HG03520 (cell line): ENCODE measurements at regions not wholly inside any gene's neighbourhood (a gene's known extent, or its start where the extent isn't known, plus 50 kb on each side); places are given as distances from the start of the nearest gene placed in this dataset.
"Not testable (repeated sequence)": the region's sequence is repeated elsewhere in the genome, so short reads cannot be mapped to it uniquely, and the experiment has no call there.

ENCODE experiments used
- ATAC-seq: cut with Tn5 transposase; IDR thresholded peaks from one replicate; pipeline ENCODE4 v1.9.1; 2021; ENCODE audit warnings: mild to moderate bottlenecking, moderate library complexity; ENCODE audit not compliant: unreplicated experiment

DNA sequence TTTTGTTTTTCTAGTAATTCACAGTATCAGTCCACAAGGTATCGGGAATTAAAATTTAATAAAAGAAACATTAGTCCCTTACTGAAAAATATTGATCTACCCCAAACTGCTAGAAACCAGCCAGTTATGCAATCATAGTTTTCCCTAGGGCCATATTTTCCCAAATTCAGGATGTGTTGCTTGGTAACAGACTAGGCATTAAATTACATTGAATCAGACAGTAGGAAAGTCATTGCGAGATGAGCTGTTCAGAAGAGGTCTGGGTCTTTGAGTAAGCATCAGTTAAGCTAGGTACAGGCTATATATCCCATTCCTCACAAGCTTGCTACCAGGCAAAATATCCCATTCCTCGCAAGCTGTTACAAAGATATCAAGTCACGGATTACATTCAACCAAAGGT is 123.0 kb upstream of the CCDC150 start:
- no peak for ATAC-seq

DNA sequence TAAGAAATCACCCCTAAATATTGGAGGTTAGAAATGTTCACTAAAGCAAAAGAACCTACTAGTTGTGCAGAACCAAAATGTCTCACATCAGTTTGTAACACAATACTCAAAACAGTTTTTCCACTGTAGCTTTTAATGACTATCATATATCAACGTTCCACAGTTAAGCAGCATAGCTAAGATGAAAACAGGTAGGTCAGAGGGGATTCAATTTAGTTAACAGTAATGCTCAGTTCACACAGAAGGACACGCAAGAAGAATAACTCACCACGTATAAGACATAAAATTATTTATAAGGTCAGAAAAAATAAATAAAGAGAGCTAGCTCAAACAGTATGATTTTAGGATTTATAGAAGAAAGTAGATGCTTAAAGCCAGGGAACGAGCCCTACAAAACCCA is 118.9 kb upstream of the CCDC150 start:
- ATAC-seq = no peak

DNA sequence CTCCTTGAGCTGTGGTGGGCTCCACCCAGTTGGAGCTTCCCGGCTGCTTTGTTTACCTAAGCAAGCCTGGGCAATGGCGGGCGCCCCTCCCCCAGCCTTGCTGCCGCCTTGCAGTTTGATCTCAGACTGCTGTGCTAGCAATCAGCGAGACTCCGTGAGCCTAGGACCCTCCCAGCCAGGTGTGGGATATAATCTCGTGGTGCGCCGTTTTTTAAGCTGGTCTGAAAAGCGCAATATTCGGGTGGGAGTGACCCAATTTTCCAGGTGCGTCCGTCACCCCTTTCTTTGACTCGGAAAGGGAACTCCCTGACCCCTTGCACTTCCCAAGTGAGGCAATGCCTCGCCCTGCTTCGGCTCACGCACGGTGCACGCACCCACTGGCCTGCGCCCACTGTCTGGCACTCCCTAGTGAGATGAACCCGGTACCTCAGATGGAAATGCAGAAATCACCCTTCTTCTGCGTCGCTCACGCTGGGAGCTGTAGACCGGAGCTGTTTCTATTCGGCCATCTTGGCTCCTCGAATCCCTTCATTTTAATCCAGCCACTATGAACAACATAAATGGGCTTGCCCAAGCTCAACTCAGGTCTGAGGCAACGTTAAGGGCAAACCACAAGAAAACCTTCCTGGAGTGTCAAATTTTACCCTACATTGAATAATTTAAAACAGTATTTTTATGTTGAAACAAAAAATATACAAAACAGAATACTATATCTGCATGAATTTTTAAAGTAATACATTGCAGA is 112.4 kb upstream of the CCDC150 start:
- ATAC-seq = not testable (repeated sequence)

DNA sequence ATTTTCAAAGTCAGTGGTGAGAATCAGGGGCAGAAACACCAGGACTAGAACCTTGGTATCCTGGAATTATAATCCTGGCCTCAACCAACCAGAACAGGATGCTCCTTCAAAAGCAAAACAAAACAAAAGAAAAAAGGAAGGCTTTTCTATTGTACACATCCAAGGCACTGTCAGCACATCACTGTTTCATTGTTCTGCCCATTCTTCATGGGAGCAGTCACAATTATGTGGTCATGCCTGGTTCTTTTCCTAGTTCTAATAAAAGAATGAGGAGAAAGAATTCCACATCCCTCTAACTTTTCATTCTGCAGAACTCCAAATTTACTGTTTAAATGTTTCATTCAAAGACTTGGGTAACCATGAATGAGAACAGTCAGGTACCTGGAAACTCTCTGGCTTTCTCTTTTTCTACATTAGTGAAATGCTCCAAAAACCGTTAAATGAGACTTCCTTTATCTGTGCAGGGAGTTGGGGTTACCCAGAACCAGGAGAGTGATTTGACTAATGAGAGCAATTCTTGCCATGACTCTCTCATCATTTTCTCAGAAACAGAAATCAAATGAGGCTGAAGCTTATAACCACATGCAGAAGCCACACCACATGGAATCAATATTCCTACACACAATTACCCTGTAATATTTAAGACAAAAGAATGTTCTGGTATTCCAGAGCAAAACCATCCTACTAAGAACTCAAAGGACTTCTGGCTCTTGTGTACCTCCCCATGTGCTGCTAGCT is 110.9 kb upstream of the CCDC150 start:
- no peak for ATAC-seq

DNA sequence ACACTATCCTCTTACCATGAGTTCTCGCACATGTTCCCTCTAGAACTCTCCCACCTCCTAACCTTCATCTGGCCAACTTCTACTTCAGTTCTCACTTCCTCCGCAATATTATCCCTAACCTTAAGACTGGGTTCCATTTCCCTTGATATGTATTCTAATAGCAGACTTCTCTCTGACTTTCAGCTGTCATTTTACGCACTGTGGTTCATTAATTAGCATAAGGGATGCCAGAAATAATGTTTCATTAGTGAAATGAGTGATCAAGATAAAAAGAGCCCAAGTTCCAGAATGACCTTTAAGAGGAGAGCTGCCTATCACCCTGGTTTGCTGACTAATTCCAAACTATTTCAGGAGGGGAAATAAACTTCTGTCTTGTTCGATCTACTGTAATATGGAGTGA is 108.6 kb upstream of the CCDC150 start:
- no peak for ATAC-seq

DNA sequence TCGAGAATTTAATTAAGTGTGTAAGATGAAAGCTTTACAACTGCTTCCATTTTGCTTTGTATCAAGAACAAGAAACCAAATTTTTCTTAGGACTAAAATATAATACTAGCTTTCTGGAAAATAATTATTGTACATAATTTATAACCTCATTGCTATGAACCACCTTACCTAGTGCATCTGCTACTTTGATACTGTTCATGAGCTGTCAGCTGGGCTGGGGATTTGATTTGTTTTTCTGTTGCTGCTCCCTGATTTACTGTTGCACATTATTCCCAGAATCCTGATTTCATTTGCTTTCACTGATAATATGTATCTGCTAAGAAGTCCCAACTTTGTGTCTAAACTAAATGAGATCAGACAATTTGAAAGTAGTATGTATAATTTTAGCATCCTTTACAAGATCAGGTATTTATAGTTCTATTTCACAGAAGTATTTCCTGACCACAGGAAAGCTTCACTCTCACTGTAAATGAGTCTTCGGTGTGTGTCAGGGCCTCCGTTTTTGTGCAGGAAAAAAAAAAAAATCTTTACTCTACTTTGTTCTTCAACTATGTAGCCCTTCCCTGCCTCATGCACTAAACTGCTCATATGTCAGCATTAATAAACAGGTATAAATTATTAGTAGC is 105.6 kb upstream of the CCDC150 start:
- no peak for ATAC-seq

DNA sequence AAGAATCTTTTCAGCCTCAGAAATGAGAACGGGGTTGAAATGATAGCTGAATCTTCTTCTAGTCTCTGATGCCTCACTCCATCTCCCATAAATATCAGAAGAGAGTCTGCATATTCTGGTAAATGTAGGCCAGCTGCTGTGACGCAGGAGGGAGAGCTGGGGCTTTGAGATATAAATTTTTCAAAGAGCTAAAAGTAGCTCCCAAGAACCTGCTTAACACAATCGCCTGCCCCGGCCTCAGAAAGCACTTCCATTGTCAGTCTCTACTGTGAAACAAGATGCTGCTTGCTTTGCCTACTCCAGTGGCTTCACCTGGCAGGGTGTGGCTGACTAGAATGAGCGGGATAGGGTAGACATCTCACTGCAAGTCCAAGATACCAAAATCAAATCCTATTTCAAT is 105.0 kb upstream of the CCDC150 start:
- no peak for ATAC-seq

DNA sequence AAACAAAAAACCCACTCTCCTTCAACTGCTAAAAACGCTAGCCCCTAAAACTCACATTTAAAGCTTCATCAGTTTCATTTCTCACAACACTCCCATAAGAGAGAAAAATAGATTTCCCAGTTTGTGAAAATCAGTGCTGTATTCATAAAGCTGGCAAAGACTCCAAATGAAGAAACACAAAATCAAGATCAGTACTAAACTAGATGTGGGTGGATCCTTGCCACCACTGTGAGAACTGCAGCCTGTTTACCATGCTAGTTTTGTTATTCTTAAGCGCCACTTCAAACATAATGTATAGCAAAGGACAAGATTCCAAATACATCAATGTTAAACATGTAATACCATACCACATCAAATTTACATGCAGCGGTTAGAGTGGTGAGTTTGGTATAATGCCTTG is 104.5 kb upstream of the CCDC150 start:
- ATAC-seq = no peak

DNA sequence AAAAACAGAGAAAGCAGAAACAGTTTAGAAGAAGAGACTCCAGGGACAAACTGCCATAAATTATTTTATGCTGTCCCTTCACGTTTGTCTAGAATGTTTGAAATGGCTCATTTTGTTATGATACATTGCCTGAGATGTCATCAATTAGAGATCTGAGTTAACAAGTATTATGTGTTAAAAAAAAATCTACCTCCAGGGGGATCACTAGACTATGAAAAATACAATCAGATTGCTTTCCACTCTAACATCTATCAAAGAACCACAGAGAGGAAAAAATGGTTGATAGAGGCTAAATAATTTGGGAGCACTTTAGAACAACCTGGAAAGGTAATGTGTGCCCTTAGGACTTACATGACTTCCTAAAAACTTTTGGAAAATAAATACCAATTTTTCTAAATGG is 103.8 kb upstream of the CCDC150 start:
- ATAC-seq = no peak

DNA sequence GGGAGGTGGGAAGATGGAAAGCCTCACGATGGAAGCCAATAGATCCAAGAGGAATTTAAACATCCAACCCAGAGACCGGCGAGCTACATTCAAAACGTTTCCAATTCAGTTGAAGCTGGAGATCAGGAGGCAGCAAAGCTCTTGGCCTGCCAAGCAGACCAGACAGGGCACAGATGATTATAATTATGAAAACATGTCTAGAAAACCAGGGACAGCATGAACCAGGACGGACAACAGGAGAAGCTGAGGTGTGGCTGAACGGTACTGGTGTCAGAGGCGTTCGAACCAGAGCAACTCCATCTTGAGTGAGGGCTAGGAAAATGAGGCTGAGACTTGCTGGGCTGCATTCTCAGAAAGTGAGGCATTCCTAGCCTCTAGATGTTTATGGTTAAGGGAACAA is 102.2 kb upstream of the CCDC150 start:
- no peak for ATAC-seq

DNA sequence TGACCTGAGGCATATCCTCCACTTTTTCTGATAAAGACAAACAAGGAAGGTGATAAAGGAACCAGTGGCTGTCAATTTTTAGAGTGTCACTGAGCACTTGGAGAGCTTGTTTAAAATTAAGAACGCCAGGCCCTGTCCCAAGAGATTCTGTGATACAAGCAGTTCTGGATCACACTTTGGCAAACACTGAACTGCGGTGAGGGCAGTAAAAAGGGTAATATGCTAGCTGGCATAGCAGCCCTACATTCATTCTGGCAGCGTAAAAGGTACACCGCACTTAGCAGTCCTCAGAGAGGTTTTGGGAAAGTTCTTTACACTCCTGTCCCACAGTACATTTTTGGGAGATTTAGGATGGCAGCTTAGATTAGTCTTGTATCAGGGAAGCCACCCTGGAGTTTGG is 101.3 kb upstream of the CCDC150 start:
- no peak for ATAC-seq

DNA sequence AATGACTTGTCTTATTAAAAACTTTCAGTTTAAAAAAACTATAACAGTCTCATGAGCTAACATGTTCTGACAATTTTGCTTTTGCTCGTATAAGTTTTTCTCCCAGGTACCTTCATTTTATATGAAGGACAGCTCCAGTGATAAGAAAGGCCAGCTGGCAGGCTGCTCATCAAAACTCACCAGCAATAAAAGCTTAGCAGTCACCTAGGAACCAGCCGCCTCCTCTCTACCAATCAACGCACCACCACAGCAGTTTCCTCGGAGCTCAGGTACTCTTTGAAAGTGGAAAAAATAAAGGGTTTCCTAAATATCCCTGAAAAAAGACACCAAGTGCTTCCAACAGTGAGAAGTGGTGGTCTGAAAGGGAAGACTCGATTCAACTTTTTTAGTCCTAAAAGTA is 100.9 kb upstream of the CCDC150 start:
- no peak for ATAC-seq

DNA sequence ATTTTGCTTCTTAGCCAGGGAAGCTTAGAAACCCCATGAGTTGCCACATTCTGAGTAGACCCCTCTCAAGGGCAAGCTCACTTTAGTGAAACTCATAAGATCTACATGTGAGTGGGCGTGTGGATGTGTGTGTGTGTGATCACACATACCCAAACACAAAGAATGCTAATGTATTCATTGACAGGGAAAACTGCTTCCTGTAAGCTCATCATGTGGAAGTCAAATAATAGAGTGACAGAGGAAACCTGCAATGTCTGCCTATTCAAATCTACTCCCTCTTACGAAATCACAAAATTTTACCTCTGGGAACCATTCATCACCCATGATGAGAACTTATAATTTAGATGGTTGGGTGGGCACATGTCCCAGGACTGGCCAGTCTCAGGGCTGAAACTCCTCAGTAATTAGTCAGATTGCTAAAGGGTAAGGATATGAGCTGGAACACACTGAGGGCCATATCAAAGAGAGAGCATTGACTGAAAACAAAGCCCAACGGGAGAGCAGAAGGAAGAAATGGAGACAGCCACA is 94.5 kb upstream of the CCDC150 start:
- ATAC-seq = no peak

DNA sequence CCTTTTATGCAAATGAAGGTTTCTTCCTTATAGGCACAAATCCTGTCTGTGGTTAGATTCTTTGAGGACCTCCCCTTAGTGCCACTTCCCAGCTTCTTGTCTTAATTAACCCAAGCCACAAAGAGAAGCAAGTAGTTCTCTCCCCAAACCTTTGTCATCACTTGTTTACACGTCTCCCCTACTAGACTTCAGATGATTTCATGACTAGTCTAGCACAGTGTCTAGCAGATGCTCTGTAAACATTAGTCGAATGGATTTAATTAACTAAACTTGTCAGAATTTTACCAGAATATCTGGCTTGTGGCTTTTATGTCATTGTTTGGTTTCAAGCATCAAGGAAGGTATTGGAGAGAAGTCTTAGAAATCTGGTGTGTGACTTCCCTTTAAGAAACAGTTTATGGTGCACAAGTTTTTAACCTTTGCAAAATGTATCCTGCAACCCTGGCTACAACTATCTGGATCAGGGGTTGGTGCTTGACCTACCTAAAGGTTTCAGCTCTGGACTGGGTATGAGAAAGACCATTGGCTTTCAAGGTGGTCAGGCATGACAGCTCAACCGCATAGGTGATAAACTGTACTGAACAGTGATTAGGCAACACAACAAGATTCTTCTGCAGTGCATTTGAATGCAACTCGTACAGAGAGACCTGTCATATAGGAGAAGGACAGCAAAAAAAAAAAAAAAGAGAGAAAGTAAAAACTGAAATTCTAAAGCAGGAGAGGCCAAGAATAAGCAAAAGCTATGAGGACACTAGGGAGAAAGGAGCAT is 93.2 kb upstream of the CCDC150 start:
- no peak for ATAC-seq

DNA sequence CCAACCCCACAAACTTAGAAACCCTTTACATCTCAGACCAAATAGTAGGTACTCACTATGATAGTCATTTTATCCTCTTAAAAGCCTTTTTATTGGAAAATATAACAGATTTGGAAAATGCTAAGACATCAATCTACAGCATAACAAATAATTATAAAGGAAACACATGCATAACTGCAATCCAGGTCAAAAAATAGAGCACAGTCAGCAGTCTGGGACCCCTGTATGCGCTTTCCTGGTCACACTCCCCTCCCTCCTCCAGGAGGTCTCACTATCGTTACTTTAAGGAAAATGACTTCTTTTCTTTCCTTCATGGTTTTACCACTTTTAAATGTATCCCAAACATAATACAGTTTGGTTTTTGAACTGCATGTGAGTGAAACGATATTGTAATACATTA is 90.5 kb upstream of the CCDC150 start:
- no peak for ATAC-seq

DNA sequence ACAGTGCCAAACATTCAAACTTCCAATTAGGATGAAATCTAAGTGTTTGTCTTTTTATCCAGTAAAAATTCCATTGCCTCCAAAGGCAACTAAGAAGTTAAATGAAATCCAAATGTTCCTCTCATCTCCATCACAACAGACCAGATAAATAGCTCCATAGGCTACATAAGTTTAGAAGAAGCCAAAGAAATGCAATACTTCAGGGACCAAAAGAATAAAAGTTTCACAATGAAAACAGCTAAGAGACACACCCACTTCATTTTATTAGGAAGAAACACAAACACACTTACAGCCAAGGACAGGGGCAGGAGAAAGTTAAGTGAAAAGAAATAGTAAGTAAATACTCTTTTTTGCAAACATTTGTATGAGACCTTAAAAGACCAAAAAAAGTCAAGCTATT is 88.5 kb upstream of the CCDC150 start:
- ATAC-seq = no peak

DNA sequence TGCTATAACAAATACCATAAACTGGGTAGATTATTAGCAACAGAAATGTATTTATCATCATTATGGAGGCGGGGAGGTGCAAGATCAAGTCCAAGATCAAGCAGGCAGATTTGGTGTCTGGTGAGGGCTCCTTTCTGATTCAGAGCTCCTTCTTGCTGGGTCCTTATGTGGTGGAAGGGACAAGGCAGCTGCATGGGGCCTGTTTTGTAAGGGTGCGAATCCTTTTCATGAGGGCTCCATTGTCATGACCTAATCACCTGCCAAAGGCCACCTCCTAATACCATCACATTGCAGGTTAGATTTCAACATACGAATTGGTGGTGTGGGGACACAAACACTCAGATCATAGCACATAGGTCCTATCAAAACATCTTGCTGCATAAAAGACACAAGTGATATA is 84.4 kb upstream of the CCDC150 start:
- ATAC-seq = no peak

DNA sequence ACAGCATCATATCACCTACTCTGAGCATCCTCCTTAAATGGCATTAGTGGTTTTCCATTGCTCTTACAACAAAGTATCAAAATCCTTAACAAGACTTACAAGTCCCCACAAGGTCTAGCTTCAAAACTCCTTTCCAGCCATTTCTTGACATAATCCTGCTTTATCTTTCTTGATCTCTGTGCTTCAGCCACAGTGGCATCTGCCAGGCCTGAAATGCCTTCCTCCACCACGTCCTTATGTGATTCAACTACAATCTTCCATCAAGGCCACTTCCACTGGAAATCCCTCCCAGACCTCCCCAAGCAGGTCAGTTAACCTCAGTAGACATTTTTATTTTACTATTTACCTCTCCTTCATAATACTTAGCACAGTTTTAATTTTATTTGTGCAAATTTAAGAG is 83.8 kb upstream of the CCDC150 start:
- no peak for ATAC-seq

DNA sequence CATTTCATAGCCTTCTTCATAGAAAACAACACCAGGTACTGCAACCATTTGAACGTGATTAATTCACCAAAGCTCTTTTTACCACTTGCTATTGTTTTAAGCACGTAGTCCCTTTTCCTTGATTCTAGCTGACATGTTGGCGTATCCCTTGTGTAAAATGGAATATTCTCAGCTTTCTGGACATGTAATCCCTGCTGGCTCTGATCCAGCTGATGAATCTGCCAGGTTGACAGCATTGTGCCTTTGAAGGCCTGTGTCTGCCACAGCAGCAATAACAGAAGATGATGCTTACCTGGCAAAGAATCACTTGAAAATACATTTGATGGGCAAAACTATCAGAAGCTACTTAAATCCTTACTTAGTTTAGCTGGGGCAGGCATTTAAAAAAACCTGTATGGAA is 81.0 kb upstream of the CCDC150 start:
- no peak for ATAC-seq

DNA sequence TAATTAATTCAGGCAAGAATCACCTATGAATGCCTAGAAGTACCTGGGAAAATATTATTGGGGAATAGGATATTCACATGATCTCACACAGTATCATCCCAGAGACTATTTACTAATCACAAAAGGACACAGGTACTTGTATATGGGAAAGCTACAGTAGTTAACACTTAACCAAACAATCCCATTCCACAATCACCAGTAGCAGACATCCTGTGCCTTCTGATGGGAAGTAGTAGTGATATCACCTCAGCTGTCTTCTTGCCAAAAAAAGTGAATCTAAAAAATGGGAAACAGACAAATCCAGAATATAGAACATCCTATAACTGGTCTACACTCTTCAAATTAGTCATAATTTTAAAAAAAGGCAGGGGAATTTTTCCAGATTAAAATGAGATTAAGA is 75.6 kb upstream of the CCDC150 start:
- ATAC-seq = no peak

DNA sequence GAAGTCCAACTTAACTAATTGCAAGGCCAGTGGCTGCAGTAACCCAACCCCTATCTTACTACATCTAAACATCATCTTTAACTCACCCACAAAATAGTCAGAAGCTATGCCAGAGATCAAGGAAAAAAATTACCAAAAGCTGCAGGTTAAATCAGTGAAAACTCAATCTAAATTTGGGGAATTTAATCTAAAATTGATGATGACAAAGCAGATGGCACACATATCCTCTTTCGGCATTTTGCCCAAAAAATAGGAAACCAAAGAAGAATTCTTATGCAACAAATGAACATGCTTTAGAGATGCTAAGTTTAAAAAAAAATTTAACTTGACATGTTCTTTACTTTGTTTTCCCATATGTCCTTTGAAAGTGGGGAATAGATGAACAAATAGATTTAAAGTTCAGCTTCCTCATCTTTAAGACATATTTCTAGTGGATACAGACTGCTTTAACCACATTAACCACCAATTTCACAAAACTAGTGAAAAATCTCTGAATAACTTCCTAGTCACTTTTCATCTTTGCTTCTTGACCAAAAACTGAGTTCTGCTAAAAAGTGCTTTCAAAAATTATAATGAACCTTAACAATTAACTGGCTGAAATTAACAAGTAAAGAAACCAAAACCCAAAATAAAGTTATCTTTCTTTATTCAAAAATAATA is 74.3 kb upstream of the CCDC150 start:
- no peak for ATAC-seq
